SK-N-SH treated with all-trans-retinoic acid at 6 μM for 48 hours (cell line): ENCODE measurements at regions not wholly inside any gene's neighbourhood (a gene's known extent, or its start where the extent isn't known, plus 50 kb on each side); places are given as distances from the start of the nearest gene placed in this dataset.
A peak's percentile ranks its signal among the peaks of the same experiment; 100 is the strongest.

Source experiments
- ATAC-seq: fragments of 200-7000 bp; cut with Tn5 transposase; 3 replicates; pipeline ENCODE4 v1.9.1; 2020; ENCODE audit warnings: mild to moderate bottlenecking, moderate library complexity
- ARNTL ChIP-seq: fragments of 450-650 bp; formaldehyde crosslinking; IDR thresholded peaks from 2 replicates; pipeline ENCODE4 v1.5.0; 2020; ENCODE audit warnings: low read depth, mild to moderate bottlenecking, moderate library complexity, borderline replicate concordance
- BACH2 ChIP-seq: fragments of 250-450 bp; sonication (Bioruptor Pico); IDR thresholded peaks from 2 replicates; pipeline ENCODE4 v1.9.0; 2021; ENCODE audit warnings: mild to moderate bottlenecking, borderline replicate concordance
- CREB5 ChIP-seq: fragments of 250-450 bp; sonication (Bioruptor Pico); IDR thresholded peaks from 2 replicates; pipeline ENCODE4 v1.5.1; 2020; ENCODE audit warnings: low read depth, mild to moderate bottlenecking, moderate library complexity
- CSDC2 ChIP-seq: fragments of 250-450 bp; sonication (Bioruptor Pico); IDR thresholded peaks from 2 replicates; pipeline ENCODE4 v1.5.0; 2020; ENCODE audit warnings: mild to moderate bottlenecking, moderate library complexity
- CSRNP3 ChIP-seq: fragments of 250-450 bp; sonication (Bioruptor Pico); IDR thresholded peaks from 2 replicates; pipeline ENCODE4 v1.5.1; 2021; ENCODE audit warnings: mild to moderate bottlenecking, moderate library complexity
- ESRRG ChIP-seq: fragments of 250-450 bp; sonication (Bioruptor Pico); IDR thresholded peaks from 2 replicates; pipeline ENCODE4 v1.6.1; 2021; ENCODE audit warnings: mild to moderate bottlenecking
- GLIS3 ChIP-seq: fragments of 250-450 bp; sonication (Bioruptor Pico); IDR thresholded peaks from 2 replicates; pipeline ENCODE4 v1.5.0; 2020; ENCODE audit warnings: mild to moderate bottlenecking, moderate library complexity
- ISL1 ChIP-seq: fragments of 250-450 bp; sonication (Bioruptor Pico); IDR thresholded peaks from 2 replicates; pipeline ENCODE4 v2.1.2; 2022; ENCODE audit warnings: mild to moderate bottlenecking, moderate library complexity
- PATZ1 ChIP-seq: fragments of 250-450 bp; sonication (Bioruptor Pico); IDR thresholded peaks from 2 replicates; pipeline ENCODE4 v1.8.0; 2020; ENCODE audit warnings: mild to moderate bottlenecking, moderate library complexity, borderline replicate concordance
- POU6F1 ChIP-seq: fragments of 250-450 bp; sonication (Bioruptor Pico); IDR thresholded peaks from 2 replicates; pipeline ENCODE4 v1.8.0; 2021; ENCODE audit warnings: low read depth, mild to moderate bottlenecking, moderate library complexity, borderline replicate concordance
- PPARA ChIP-seq: fragments of 250-450 bp; sonication (Bioruptor Pico); IDR thresholded peaks from 2 replicates; pipeline ENCODE4 v1.5.0; 2020; ENCODE audit warnings: mild to moderate bottlenecking, borderline replicate concordance
- SNAI2 ChIP-seq: fragments of 250-450 bp; sonication (Bioruptor Pico); IDR thresholded peaks from 2 replicates; pipeline ENCODE4 v1.5.0; 2020; ENCODE audit warnings: mild to moderate bottlenecking, moderate library complexity
- TCF4 ChIP-seq: fragments of 250-450 bp; sonication (Bioruptor Pico); IDR thresholded peaks from 2 replicates; pipeline ENCODE4 v1.8.0; 2021; ENCODE audit warnings: mild to moderate bottlenecking, moderate library complexity, borderline replicate concordance
- TSHZ2 ChIP-seq: fragments of 250-450 bp; sonication (Bioruptor Pico); IDR thresholded peaks from 2 replicates; pipeline ENCODE4 v1.5.0; 2020; ENCODE audit warnings: mild to moderate bottlenecking, moderate library complexity
- ZC3H10 ChIP-seq: fragments of 250-450 bp; sonication (Bioruptor Pico); IDR thresholded peaks from 2 replicates; pipeline ENCODE4 v1.5.1; 2021; ENCODE audit warnings: mild to moderate bottlenecking, moderate library complexity
- ZFP3 ChIP-seq: fragments of 250-450 bp; sonication (Bioruptor Pico); IDR thresholded peaks from 2 replicates; pipeline ENCODE4 v1.5.0; 2020; ENCODE audit warnings: mild to moderate bottlenecking, moderate library complexity
- ZFP30 ChIP-seq: fragments of 450-650 bp; formaldehyde crosslinking; IDR thresholded peaks from 2 replicates; pipeline ENCODE4 v1.5.0; 2022; ENCODE audit warnings: mild to moderate bottlenecking, moderate library complexity
- ZNF565 ChIP-seq: fragments of 450-650 bp; formaldehyde crosslinking; conservative IDR thresholded peaks from 2 replicates; pipeline ENCODE4 v1.5.0; 2020; ENCODE audit warnings: low read depth, mild to moderate bottlenecking, moderate library complexity
- ZNF70 ChIP-seq: fragments of 450-650 bp; formaldehyde crosslinking; IDR thresholded peaks from 2 replicates; pipeline ENCODE4 v1.5.0; 2020; ENCODE audit warnings: mild to moderate bottlenecking, moderate library complexity
- ZNF8 ChIP-seq: fragments of 450-650 bp; formaldehyde crosslinking; IDR thresholded peaks from 2 replicates; pipeline ENCODE4 v1.5.0; 2020; ENCODE audit warnings: mild to moderate bottlenecking, moderate library complexity

- TF ChIP-seq ARNTL (no peak), ZFP3 (CRISPR knock-in tag) (no peak), ZNF565 (CRISPR knock-in tag) (no peak), ISL1 (no peak), TCF4 (CRISPR knock-in tag) (no peak), ZNF8 (no peak), GLIS3 (CRISPR knock-in tag) (no peak), ZNF70 (CRISPR knock-in tag) (no peak), PPARA (CRISPR knock-in tag) (no peak), PATZ1 (CRISPR knock-in tag) (no peak), TSHZ2 (CRISPR knock-in tag) (no peak), SNAI2 (CRISPR knock-in tag) (no peak), ZC3H10 (CRISPR knock-in tag) (no peak), CSDC2 (CRISPR knock-in tag) (no peak), CSRNP3 (no peak), ZFP30 (CRISPR knock-in tag) (no peak), BACH2 (CRISPR knock-in tag) (no peak), CREB5 (no peak), ESRRG (CRISPR knock-in tag) (no peak), POU6F1 (CRISPR knock-in tag) (no peak)
- TF ChIP-seq, all 23 proteins: peak for 0
- peak; percentile 56 for ATAC-seq
Measured at GRCh38 chr12:25677232-25677937, 124.3 kb upstream of the LMNTD1 start.

GRCh38 chr12:25681580-25681979 is 128.5 kb upstream of the LMNTD1 start:
- TF ChIP-seq ZFP3 (CRISPR knock-in tag) (no peak), CSRNP3 (no peak), TCF4 (CRISPR knock-in tag) (no peak), ZFP30 (CRISPR knock-in tag) (no peak), CSDC2 (CRISPR knock-in tag) (no peak), ISL1 (no peak), SNAI2 (CRISPR knock-in tag) (no peak), CREB5 (no peak), ZNF565 (CRISPR knock-in tag) (no peak), POU6F1 (CRISPR knock-in tag) (no peak), ARNTL (no peak), PATZ1 (CRISPR knock-in tag) (no peak), ZC3H10 (CRISPR knock-in tag) (no peak)
- ATAC-seq, result no peak
